ENCODE measurements at regions not wholly inside any gene's neighbourhood (a gene's known extent, or its start where the extent isn't known, plus 50 kb on each side); places are given as distances from the start of the nearest gene placed in this dataset.
A peak's percentile ranks its signal among the peaks of the same experiment; 100 is the strongest.

DNA sequence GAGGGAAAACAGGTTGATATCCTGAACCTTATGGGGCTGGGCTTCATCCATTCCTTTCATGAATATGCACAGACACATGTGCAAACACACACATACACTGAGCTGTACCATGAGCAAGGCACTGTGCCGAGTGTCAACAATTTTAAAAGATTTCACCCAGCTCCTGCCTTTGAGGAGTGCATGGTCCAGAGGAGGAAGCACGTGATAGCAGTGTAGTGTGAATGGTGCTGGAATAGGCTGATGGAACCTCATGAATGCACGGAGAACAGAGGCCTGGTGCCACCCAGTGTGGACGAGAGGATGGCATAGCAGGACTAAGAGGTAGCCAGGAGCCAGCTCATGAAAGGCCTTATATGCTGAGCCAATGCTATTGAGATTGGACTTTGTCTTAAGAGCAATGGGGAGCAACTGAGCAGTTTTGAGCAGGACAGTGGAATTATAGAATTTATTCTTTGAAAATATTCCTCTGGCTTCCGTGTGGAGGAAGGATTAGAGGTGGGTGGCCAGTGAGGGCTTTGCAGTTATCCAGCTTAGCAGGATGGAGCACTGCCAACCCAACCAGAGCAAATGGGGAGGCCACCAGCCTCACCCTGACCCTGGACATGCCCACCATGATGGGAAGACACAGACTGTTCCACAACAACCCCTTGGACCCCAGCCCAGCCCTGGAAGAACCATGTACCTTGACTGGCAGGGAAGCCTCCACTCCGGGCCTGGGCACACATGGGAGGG is 84.4 kb downstream of the UNC5CL start:
- peaks cover 51% of the 10 kb centered on the region for H3K4me1 ChIP-seq (ENCODE audit: insufficient read depth, low read length)
- intact Hi-C loops (cut with micrococcal nuclease; ENCODE audit: unreplicated experiment): loop anchor here (5.0 kb wide), 1 partner anchor 57 kb away; no protein-coding TSS in a partner anchor
- H3K9me3 ChIP-seq (ENCODE audit: low read length): no peaks in the 10 kb centered on the region
- no peak overlapping the region for H2AFZ ChIP-seq (ENCODE audit: low read length)
- ATAC-seq (peak; percentile 21; the same call in 2 of the 3 replicates), FAIRE-seq (no peak), DNase-seq (ENCODE audit: low spot score) (no peak)
- peak overlapping the region; percentile 4; the same call in 1 of the 2 replicates for H3K4me2 ChIP-seq (ENCODE audit: low read depth, low read length)
- 17% methylated on average over 6 of the region's 6 CpGs for WGBS (ENCODE audit: low lambda C conversion rate)
- no peaks in the 10 kb centered on the region for H3K79me2 ChIP-seq (ENCODE audit: insufficient read depth, low read length)
- H4K20me1 ChIP-seq (ENCODE audit: insufficient read depth, low read length): no peaks in the 10 kb centered on the region
- H3K27ac ChIP-seq (ENCODE audit: extremely low read length, insufficient read depth, low read length): no peak overlapping the region
- H3K27me3 ChIP-seq (ENCODE audit: control insufficient read depth in 1 of 2, insufficient read depth in 2 of 2, low read length in 2 of 2): peaks cover 0 to 5% of the 10 kb centered on the region in 2 experiments; a peak in 4 of 5 replicates
- BruUV-seq (replicated peaks): no TSS peak
- ChIA-PET POLR2A (interaction anchor here (4.3 kb wide), 1 partner anchor 42 kb away, joined by 26 read pairs; no protein-coding TSS in a partner anchor), CTCF (ENCODE audit: low intra/inter-chr PET ratio, low total read pairs) (no interaction called here)
- H3K36me3 ChIP-seq (replicated peaks in 1 of 2; ENCODE audit: control insufficient read depth in 1 of 2, insufficient read depth in 2 of 2, low read length in 2 of 2): no peaks in the 10 kb centered on the region
- no peak overlapping the region for H3K4me3 ChIP-seq (replicated peaks in 1 of 3; ENCODE audit: insufficient read depth in 1 of 3, low read depth in 2 of 3, low read length in 3 of 3)
- no peak overlapping the region for H3K9ac ChIP-seq (ENCODE audit: insufficient read depth, low read depth, low read length)
- in situ Hi-C loops (cut with HindIII; ENCODE audit: extremely low pct_ligation_motif_present, low pct_unique_long_range_greater_than_20kb): no loop called here
- no peak for TF ChIP-seq FOXA3 (CRISPR knock-in tag; IDR thresholded peaks at IDR 0.05)
- TF ChIP-seq ZNF253 (CRISPR knock-in tag; IDR thresholded peaks at IDR 0.05; ENCODE audit: borderline replicate concordance): no peak
- no peak for TF ChIP-seq MAFK (conservative IDR thresholded peaks at IDR 0.05 in 1 of 2, IDR thresholded peaks at IDR 0.05 in 1 of 2; ENCODE audit: low read length in 2 of 2)
- TF ChIP-seq, protein P1, sequence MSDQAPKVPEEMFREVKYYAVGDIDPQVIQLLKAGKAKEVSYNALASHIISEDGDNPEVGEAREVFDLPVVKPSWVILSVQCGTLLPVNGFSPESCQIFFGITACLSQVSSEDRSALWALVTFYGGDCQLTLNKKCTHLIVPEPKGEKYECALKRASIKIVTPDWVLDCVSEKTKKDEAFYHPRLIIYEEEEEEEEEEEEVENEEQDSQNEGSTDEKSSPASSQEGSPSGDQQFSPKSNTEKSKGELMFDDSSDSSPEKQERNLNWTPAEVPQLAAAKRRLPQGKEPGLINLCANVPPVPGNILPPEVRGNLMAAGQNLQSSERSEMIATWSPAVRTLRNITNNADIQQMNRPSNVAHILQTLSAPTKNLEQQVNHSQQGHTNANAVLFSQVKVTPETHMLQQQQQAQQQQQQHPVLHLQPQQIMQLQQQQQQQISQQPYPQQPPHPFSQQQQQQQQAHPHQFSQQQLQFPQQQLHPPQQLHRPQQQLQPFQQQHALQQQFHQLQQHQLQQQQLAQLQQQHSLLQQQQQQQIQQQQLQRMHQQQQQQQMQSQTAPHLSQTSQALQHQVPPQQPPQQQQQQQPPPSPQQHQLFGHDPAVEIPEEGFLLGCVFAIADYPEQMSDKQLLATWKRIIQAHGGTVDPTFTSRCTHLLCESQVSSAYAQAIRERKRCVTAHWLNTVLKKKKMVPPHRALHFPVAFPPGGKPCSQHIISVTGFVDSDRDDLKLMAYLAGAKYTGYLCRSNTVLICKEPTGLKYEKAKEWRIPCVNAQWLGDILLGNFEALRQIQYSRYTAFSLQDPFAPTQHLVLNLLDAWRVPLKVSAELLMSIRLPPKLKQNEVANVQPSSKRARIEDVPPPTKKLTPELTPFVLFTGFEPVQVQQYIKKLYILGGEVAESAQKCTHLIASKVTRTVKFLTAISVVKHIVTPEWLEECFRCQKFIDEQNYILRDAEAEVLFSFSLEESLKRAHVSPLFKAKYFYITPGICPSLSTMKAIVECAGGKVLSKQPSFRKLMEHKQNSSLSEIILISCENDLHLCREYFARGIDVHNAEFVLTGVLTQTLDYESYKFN (CRISPR knock-in tag; conservative IDR thresholded peaks at IDR 0.05): no peak
- TF ChIP-seq KAT8 (CRISPR knock-in tag; IDR thresholded peaks at IDR 0.05): no peak
- TF ChIP-seq MTA3 (CRISPR knock-in tag; IDR thresholded peaks at IDR 0.05): no peak
- TF ChIP-seq ZNF274 (CRISPR knock-in tag; IDR thresholded peaks at IDR 0.05): no peak
- TF ChIP-seq MAX (IDR thresholded peaks at IDR 0.05): peak; percentile 36; the same call in 1 of the 2 replicates
- no peak for TF ChIP-seq CBFB (CRISPR knock-in tag; IDR thresholded peaks at IDR 0.05)
- no peak for TF ChIP-seq SIN3B (IDR thresholded peaks at IDR 0.05; ENCODE audit: low read length)
- TF ChIP-seq HES4 (CRISPR knock-in tag; IDR thresholded peaks at IDR 0.05; ENCODE audit: borderline replicate concordance): no peak
- TF ChIP-seq ZNF3 (CRISPR knock-in tag; IDR thresholded peaks at IDR 0.05): no peak
- TF ChIP-seq, protein P2, sequence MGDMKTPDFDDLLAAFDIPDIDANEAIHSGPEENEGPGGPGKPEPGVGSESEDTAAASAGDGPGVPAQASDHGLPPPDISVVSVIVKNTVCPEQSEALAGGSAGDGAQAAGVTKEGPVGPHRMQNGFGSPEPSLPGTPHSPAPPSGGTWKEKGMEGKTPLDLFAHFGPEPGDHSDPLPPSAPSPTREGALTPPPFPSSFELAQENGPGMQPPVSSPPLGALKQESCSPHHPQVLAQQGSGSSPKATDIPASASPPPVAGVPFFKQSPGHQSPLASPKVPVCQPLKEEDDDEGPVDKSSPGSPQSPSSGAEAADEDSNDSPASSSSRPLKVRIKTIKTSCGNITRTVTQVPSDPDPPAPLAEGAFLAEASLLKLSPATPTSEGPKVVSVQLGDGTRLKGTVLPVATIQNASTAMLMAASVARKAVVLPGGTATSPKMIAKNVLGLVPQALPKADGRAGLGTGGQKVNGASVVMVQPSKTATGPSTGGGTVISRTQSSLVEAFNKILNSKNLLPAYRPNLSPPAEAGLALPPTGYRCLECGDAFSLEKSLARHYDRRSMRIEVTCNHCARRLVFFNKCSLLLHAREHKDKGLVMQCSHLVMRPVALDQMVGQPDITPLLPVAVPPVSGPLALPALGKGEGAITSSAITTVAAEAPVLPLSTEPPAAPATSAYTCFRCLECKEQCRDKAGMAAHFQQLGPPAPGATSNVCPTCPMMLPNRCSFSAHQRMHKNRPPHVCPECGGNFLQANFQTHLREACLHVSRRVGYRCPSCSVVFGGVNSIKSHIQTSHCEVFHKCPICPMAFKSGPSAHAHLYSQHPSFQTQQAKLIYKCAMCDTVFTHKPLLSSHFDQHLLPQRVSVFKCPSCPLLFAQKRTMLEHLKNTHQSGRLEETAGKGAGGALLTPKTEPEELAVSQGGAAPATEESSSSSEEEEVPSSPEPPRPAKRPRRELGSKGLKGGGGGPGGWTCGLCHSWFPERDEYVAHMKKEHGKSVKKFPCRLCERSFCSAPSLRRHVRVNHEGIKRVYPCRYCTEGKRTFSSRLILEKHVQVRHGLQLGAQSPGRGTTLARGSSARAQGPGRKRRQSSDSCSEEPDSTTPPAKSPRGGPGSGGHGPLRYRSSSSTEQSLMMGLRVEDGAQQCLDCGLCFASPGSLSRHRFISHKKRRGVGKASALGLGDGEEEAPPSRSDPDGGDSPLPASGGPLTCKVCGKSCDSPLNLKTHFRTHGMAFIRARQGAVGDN (CRISPR knock-in tag; IDR thresholded peaks at IDR 0.05): peak; percentile 12; the same call in 1 of the 2 replicates
- no peak for TF ChIP-seq ZNF629 (CRISPR knock-in tag; conservative IDR thresholded peaks at IDR 0.05)
- TF ChIP-seq, protein P3, sequence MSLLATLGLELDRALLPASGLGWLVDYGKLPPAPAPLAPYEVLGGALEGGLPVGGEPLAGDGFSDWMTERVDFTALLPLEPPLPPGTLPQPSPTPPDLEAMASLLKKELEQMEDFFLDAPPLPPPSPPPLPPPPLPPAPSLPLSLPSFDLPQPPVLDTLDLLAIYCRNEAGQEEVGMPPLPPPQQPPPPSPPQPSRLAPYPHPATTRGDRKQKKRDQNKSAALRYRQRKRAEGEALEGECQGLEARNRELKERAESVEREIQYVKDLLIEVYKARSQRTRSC (CRISPR knock-in tag; IDR thresholded peaks at IDR 0.05; ENCODE audit: low read depth): no peak
- no peak for TF ChIP-seq ZNF256 (CRISPR knock-in tag; conservative IDR thresholded peaks at IDR 0.05)
